HG02970 (cell line): ENCODE measurements at regions not wholly inside any gene's neighbourhood (a gene's known extent, or its start where the extent isn't known, plus 50 kb on each side); places are given as distances from the start of the nearest gene placed in this dataset.
"Not testable (repeated sequence)": the region's sequence is repeated elsewhere in the genome, so short reads cannot be mapped to it uniquely, and the experiment has no call there.

Experiments
- ATAC-seq: cut with Tn5 transposase; IDR thresholded peaks from one replicate; pipeline ENCODE4 v1.9.1; 2021; ENCODE audit warnings: mild to moderate bottlenecking, moderate library complexity, moderate number of reproducible peaks; ENCODE audit not compliant: unreplicated experiment, low FRiP score

GRCh38 chr14:101289911-101290310 lies 271.4 kb upstream of the DIO3 start:
- ATAC-seq, result no peak

GRCh38 chr14:101290611-101291010 lies 270.7 kb upstream of the DIO3 start:
- no peak for ATAC-seq

- no peak for ATAC-seq
Measured at GRCh38 chr14:101291390-101291789, 269.9 kb upstream of the DIO3 start.

GRCh38 chr14:101292448-101292847 lies 268.8 kb upstream of the DIO3 start:
- no peak for ATAC-seq

- ATAC-seq, result no peak
Measured at GRCh38 chr14:101293605-101294004, 267.7 kb upstream of the DIO3 start.

- ATAC-seq, result no peak
Measured at GRCh38 chr14:101294136-101294535, 267.2 kb upstream of the DIO3 start.

GRCh38 chr14:101299781-101300180 lies 261.5 kb upstream of the DIO3 start:
- ATAC-seq, result not testable (repeated sequence)

- ATAC-seq, result no peak
Measured at GRCh38 chr14:101301011-101301410, 260.3 kb upstream of the DIO3 start.

GRCh38 chr14:101307162-101307561 lies 254.1 kb upstream of the DIO3 start:
- not testable (repeated sequence) for ATAC-seq

GRCh38 chr14:101311186-101311585 lies 250.1 kb upstream of the DIO3 start:
- ATAC-seq, result not testable (repeated sequence)

- ATAC-seq, result no peak
Measured at GRCh38 chr14:101313268-101313667, 248.0 kb upstream of the DIO3 start.

GRCh38 chr14:101315802-101316296 lies 245.4 kb upstream of the DIO3 start:
- ATAC-seq, result no peak

GRCh38 chr14:101318271-101318670 lies 243.0 kb upstream of the DIO3 start:
- no peak for ATAC-seq

- no peak for ATAC-seq
Measured at GRCh38 chr14:101320396-101320795, 240.9 kb upstream of the DIO3 start.

GRCh38 chr14:101322223-101322622 lies 239.1 kb upstream of the DIO3 start:
- no peak for ATAC-seq

GRCh38 chr14:101323111-101323510 lies 238.2 kb upstream of the DIO3 start:
- no peak for ATAC-seq

- ATAC-seq, result not testable (repeated sequence)
Measured at GRCh38 chr14:101323614-101324235, 237.6 kb upstream of the DIO3 start.

- no peak for ATAC-seq
Measured at GRCh38 chr14:101325319-101325718, 236.0 kb upstream of the DIO3 start.

- no peak for ATAC-seq
Measured at GRCh38 chr14:101328412-101329028, 232.8 kb upstream of the DIO3 start.

- no peak for ATAC-seq
Measured at GRCh38 chr14:101330416-101331140, 230.7 kb upstream of the DIO3 start.

GRCh38 chr14:101331141-101331525 lies 230.2 kb upstream of the DIO3 start:
- ATAC-seq, result no peak
